Stimulated activated CD4-positive, alpha-beta T cell treated with anti-CD3 and anti-CD28 coated beads, Interleukin-12 subunit alpha, Interleukin-12 subunit beta, amount 100 ng/mL, for 48 hours (primary cell): ENCODE measurements at regions not wholly inside any gene's neighbourhood (a gene's known extent, or its start where the extent isn't known, plus 50 kb on each side); places are given as distances from the start of the nearest gene placed in this dataset.
A peak's percentile ranks its signal among the peaks of the same experiment; 100 is the strongest.

Experiments used
- DNase-seq, 3 donors: peaks; one replicate each; pipeline ENCODE4 v3.0.0-alpha.2; 2020; ENCODE audit warnings: low read depth in 2 of 3, low spot score in 1 of 3

DNA sequence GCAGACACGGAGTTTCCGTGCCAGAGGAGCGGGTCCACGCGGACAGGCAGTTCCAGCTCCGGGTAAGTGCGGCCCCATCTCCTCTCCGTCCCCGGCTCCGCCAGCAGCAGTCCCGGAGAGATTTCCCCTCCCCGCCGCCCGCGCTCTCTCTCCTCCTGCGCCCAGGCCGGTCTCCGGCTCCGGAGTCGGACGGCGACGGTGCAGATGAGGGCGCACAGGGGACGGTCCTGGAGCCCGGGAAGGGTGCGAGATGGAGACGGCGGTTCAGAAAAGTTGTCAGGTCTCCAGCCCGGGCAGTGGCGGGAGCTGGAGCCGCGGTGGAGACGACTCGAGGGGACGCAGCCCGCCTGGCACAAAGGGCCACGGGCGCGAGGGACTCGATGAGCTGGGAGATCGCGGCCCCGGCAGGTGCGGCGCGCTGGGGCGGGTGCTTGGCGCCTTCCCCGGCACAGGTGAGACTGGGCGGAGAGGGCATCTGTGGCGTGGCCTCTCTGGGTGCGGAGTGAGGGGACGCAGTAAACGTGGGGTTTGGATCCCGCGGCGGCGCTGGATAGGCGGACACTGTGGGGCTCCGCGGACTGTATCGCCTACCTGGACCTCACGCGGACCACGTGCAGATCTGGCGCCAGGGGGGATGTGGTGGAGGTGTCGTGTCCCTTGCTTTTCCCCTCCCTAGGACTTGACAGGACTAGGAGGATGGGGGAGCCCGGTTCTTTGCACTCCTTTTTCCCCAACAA, 1540.3 kb upstream of the TMEM132C start:
- no peak for DNase-seq

DNA sequence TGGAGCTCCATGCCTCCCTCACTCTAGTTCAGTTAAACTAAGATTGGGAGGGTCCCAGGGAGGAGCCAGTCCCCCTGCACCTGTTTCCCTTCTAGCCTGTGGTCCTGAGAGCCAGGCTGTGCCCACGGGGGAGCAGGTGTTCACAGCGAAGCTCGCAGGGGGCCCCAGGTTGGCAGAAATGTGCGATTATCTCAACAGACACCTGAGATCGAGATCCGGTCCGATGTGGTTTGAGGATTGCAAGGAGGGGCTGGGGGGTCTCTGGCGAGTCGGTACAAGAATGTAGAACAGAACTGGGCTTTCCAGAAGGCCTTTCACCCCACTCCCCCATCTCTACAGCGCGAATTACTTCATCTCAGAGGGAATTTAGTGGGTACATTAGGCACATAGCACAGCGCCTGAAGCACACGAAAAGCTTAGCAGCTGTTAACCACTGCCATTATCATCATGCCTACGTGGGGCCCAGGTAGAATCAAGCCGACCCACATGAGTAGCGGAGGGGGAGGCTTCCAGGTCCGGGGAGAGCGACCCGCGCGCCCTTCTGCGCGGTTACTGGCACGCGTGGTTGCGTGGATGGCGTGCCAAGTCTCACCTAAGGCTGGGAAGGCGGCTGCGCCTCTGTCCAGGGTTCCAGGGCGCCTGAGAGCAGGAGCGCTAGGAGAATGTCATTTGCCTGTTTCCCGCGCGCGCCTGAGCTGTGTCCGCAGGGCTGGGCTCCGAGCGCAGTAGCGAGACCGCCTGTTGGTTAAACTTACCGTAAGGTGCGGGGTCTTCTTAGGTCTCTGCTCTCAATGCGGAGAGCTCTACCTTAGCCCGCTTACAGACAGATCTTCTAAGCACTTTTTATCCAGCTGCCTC, 1539.5 kb upstream of the TMEM132C start:
- DNase-seq = no peak

DNA sequence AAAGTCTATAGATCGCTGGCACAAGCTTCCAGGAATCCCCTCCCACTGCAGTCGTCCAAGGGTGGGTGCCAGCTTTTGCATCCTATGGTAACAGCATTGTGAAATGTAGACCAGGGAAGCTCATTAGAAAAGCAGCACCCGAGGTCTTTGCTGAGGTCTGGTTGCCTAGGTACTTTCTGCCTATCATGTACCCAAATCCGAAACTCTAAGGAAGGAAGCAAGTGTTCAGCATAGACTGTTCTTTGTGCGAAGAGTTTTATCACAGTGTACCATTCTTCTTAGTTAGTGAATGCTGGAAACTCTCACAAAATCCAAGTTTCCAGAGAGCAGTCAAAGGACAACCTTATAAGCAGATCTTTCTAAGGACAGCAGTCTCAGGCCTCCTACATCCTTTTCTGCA, 1532.7 kb upstream of the TMEM132C start:
- no peak for DNase-seq

DNA sequence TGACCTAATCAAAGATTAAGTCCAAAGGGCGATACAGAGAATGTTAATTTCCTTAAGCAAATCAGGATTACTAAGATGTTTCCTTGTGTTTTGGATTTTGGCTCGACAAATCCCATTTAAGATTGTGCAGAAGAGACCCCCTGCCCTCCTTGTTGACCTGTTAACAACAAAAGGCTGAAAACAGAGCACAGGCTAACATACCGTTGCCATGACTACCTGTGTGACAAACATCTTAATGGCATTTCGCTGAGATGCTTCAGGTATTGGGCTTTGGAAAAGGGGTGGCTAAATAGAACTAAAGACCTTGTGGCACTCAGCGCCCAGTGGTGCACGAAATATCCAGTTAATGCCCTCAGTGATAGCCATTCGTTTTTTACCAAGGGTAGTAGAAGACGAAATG, 1532.3 kb upstream of the TMEM132C start:
- DNase-seq = no peak

DNA sequence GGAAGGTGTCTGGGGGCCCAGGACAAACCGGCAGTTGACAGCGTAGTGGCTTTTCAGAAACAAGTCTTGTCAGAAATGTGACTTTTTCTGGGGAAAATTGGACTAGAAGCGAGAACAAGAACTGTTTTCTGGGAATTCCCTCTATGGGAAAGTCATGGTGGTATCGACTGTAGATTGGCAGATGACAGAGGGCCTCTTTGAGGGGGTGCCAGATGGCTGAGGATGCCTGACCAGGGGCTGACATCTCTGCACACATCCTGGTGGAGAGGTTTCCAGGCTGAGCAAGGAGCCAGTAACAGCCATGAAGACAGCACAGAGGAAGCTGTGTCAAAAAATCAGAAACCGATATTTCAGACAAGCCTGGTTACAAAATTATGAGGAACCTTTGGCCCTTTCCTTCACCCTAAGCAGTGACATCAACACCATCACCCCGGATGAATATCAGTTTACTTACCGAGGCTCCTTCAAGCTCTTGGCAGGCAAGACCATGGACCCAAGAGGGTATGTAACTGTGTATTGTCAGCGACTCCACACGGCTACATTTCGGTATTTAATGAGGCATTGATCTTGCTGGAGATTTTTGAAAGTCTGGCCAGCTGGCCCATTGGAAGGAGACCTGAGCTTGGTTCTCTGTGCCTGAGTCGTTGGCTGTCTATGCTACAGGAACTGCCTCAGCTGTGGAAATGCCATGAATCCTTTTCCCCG, 1525.3 kb upstream of the TMEM132C start:
- no peak for DNase-seq

DNA sequence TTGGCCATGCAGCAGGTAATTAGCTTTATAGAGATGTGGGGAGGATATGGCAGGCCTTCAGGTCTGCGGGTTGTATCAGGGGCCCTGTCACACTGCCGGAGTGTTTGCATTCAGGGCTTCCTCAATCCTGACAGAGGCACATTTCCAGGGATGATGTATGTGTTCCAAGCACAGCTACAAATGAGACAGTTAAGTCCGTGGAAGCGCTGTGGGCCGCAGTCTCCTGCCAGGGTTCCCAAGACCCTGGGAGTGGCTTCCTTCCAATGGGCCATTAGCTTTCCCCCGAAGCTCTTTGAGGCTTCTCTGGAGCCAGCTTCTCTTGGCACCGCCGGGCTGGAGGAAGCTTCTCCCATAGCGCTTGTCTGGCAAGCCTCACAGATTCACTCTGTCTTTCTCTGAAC, 1524.7 kb upstream of the TMEM132C start:
- no peak for DNase-seq

DNA sequence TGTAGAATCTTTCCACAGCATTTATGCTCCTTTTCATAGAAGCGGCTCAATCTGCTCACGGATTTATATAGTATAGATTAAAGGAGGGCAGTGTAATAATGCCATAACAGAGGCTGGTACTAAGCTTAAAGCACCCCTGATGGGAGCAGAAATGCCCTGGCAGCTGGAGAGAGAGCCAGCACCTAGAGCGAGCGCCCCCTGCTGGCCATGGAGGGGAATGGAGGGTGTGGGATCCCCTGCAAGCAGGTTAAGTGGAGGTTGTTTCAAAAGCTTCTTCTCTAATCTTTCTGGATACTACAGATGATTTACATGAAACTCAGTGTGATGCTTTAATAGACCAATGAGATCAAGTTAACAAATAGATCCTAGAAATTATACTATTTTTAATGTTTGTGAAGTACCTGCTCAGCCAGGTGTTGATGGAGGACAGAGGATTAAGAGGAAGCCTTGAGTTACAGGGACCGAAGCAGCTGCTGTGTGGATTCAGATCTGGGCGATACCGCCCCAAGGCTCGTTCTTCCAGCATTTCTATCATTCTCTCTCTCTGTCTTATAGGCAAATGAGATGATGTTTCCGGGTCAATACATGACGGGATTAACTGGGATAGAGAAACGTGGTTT, 1519.3 kb upstream of the TMEM132C start:
- peak; percentile 31 to 50 (median 36) for DNase-seq

DNA sequence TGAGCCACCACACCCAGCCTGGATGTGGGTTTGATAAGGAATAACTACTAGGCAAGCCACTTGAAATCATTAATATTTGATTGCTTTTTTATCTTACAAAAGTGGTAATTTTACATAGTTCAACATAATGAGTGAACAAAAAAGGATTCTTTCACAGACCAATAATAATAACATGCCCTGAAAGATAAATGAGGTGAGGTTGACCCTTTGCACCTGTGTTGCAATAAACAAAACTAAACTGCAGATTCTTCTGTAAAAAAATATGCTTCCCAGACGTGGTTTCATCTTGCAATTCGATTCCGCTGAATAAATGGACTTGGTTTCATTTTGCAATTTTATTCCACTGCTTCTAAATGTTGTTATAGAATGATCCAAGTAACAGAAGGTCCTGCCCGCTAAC, 1514.9 kb upstream of the TMEM132C start:
- DNase-seq = no peak

DNA sequence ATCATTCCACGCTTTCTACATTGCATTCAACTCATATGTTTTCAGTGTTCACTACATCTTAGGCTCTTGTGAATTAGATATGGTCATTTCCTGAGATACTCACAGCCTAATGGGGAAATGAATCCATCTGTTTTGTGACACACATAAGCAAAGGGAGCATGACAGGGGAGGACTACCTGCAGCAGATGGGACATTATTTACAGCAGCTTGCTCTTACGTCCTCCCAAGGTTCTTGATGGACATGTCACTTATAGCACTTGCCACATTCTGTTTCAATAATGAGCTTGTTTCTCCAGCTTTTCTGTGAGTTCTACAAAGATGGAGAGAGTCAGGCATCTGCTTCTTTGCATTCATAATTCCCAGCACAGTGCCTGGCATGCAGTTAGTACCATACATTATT, 1509.6 kb upstream of the TMEM132C start:
- DNase-seq = no peak

DNA sequence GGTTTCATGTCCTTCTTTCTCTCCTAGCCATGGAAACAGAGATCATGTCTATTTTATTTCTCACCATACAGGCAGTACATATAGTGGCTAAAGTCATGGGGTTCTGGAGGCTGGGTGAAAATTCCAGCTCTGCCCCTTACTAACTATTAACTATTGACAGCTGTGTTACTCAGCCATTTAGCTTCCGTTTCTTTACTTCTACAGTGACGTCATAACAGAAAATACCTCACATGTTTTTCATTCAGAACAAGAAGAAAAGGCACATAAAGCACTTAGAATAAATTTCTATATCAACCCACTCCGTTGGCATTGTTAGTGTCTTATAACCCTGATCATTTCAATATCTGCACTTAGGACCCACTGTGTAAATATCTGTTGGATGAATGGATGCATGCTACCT, 1506.9 kb upstream of the TMEM132C start:
- no peak for DNase-seq

DNA sequence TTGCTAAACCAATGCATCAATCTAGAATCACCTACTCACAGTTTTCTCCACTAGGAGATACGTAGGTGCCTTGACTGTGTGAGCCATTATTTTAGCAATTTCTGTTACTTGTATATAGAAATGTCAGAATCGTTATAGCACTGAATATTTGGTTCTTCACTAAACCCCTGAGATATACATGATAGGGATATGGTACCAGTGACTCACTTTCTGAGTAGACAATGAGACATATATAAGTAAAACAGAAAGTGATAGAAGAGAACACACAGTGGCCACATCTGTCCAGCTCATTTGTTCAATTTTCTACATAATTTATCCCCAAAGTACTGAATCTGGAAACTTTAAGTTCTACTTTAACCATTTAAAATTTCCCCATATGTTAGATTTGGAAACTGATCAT, 1505.5 kb upstream of the TMEM132C start:
- no peak for DNase-seq

DNA sequence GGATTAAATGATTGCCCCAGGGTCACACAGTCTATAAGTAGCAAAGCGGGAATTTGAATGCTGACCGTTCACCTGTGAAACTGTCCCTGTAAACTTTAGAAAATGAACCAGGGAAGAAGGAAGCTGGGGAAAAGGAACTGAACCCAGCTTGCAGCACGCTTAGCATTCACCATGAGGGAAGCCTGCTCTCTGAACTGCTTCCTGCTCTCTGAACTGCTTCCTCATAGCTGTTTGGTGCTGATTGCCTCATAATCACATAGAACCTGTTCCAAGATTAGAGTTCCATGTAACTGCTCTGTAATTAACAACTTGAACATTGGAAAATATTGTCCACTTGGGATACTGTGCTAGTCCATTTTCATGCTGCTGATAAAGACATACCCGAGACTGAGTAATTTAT, 1504.8 kb upstream of the TMEM132C start:
- no peak for DNase-seq

DNA sequence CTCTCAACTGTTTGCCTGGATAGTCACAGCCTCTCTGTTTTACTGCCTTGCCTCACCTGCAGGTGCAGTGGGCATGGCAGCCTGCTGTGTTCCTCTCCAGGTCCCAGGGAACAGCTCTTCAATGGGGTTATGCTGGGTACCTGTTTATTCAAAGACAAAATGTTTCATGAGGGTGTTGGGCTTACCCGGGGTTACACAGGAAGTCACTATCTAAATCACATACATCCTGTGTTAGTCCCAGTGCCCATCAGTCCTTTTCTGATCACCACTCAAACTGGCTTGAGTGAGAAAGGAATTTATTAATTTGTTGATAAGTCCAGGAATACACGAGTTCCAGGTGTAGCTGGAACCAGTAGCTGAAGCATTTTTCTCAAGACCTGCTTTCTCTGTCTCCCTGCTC, 1503.6 kb upstream of the TMEM132C start:
- no peak for DNase-seq

DNA sequence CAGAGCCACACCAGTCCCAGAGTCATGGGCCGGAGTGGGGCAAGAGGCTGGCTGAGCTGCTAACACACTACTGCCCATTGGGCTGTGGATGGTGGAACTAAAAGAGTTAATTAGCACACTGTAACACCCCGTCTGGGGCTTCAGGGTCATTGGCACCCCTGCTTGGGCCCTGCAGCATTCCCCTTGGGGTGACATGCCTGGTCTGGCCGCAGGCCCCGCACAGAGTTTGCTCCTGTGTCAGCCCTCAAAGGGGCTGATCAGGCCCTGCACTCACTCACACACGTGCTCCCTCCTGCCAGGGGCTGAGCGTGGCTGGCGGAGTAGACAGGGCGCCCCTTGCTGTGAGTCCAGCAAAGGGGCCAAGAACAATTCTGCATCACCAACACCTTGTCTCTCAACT, 1499.6 kb upstream of the TMEM132C start:
- DNase-seq = no peak

DNA sequence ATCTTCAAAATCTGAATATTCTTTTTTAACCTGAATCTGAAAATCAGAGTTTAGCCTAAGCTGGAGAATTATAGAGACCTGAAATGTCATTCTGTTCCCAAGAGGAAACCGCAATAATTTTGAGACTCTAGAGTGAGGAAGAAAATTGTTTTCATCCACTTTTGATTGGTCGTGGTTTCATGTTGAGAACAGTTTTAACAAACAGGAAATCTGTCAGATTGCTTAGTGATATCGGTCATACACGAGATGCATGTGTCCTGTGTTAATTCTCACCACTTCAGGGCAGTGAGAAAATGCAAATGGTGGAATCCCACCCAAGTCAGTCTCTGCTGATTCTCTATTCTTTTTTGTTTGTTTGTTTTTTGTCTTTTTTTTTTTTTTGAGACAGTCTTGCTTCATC, 1498.5 kb upstream of the TMEM132C start:
- DNase-seq = no peak

DNA sequence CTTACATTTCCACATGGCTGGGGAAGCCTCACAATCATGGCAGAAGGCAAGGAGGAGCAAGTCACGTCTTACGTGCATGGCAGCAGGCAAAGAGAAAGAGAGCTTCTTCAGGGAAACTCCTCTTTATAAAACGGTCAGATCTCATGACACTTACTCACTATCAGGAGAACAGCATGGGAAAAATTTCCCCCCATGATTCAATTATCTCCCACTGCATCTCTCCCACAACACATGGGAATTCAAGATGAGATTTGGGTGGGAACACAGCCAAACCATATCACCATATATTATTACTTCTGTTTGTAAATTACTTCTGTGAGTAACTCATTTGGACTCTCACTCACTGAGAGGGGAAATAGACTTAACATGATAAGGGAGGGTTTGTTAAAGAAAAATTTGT, 1496.8 kb upstream of the TMEM132C start:
- no peak for DNase-seq

DNA sequence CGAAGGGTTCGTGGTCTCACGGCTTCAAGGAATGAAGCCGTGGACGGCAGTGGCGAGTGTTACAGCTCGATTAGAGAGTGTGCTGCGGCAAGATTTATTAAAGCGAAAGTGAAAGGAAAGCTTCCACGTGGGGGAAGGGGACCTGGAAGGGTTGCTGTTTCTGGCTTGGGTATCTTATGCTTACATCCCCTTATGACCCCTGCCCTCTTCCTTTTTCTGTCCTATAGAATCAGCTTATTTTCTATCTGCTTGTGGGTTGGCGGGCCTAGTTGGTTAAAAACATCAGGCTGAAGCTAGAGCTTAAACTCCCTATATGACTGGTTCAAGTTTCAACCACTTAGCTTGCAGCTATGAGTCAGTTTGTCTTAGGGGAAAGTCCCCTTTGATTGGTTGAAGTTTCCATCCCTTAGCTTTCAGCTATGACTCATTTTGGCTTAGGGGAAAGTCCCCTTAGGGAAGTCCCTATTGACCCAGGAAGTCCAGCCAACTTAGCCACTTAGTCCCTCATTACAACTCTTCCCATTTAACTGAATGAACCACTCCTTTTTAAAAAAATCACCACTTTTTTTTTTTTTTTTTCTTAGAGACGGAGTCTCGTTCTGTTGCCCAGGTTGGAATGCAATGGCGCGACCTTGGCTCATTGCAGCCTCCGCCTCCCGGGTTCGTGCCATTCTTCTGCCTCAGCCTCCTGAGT, 1494.7 kb upstream of the TMEM132C start:
- peak in 2 of 3 donors; percentile 21 to 30 for DNase-seq

DNA sequence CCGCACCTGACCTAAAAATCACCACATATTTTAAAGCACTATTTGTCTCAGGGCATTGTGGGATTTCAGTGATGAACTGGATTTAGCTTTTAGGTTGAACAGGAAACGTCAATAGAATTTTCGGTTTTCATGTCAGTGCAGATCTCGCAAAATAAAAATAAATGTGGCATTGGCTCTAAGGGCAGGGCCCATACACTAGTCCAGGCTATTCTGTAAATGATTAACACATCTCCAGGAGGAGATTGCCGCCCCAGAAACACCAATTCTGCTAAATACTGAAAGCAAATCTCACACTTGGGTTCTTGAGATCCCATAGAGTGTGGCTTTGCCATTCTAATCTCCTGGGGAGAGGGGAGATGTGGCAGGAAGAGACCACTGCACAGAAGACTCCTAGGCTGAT, 1494.0 kb upstream of the TMEM132C start:
- no peak for DNase-seq

DNA sequence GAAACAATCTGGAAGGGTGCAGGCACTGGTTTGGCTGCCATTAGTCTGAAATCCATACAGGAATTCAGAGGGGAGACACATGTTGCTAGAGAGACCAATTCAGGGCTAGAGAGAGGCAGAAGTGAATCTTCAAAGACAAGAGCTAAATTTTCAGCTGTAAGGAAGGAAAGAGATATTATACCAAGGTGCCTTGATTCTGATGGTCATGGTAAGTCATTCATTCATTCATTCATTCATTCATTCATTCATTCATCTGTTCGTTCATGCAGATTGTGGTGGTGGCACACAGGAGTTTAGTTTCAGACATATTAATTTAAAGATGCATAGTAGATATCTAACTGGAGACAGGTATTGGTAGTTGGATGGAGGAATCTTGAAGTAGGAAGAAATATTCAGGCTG, 1493.5 kb upstream of the TMEM132C start:
- no peak for DNase-seq

DNA sequence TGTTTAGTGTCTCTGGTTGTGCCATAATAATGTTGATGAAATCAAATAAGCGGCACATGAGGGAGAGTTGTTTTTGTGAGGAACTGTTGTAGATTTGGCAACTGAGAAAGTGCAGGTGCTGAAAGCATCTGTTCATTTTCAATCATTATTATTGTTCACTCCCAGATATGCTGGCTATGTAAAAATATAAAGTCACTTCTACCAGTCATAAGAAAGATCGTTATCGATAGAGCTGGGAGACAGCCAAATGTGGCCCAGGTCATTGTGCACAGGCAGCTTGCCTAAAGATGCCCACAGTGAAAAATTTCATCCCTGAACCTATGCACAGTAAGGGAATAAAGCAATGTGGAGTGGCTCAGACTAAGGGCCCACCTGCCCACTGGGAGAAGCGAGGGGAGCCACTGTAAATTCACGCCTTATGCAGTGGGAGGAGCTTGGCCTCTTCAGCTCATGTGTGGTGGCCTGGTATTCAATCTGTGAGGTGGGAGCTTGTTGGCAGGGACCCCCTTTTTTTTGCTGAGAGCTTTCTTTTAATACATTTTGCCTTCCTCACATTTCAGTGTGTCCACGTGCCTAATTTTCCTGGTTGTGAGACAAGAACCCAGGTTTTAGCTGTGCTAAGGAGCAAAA, 1490.8 kb upstream of the TMEM132C start:
- no peak for DNase-seq

DNA sequence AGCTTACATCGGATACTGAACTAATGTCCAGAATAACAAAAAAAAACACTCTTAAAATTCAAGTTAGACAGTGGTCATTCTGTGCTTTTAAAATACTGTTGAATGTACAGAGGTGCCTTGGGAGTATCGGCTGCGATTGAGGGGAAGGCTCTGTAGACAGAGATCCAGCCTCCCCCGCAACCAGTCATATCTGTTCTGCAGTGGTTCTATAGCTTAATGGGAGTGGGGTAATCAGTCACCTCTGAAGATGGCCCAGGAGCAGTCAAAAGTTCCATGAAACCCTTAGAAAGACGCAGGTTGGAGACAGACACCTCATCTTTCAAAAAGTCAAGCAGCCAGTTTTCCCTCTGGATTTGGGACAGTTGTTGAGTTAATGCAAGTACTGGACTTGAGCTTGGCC, 1486.6 kb upstream of the TMEM132C start:
- no peak for DNase-seq
